ENCODE measurements at regions not wholly inside any gene's neighbourhood (a gene's known extent, or its start where the extent isn't known, plus 50 kb on each side); places are given as distances from the start of the nearest gene placed in this dataset.
"Not testable (repeated sequence)": the region's sequence is repeated elsewhere in the genome, so short reads cannot be mapped to it uniquely, and the experiment has no call there.

DNA sequence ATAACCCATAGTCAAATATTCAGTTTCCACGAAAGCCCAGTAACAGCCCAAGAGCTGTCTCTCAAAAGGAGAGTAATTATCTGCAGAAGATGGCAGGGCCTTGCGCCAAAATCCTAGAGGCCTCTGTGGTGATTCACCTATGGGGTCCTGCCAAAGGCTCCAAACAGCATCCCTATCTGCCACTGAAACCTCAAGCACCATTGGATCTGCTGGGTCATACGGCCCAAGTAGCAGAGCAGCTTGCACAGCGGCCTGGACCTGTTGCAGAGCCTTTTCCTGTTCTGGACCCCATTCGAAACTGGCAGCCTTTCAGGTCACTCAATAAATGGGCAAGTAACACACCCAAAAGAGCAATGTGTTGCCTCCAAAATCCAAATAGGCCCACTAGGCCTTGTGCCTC, 183.2 kb upstream of the IPO5 start:
- not testable (repeated sequence) for TF ChIP-seq CTCF (conservative IDR thresholded peaks at IDR 0.05; ENCODE audit: low read depth, low read length); CEBPB (IDR thresholded peaks at IDR 0.05; ENCODE audit: low read depth, low read length); POLR2A (IDR thresholded peaks at IDR 0.05; ENCODE audit: low read depth, low read length); MAFK (IDR thresholded peaks at IDR 0.05; ENCODE audit: low read depth, low read length); RAD21 (IDR thresholded peaks at IDR 0.05; ENCODE audit: low read length)
